Ovary (tissue), 7 donors: ENCODE measurements at regions not wholly inside any gene's neighbourhood (a gene's known extent, or its start where the extent isn't known, plus 50 kb on each side); places are given as distances from the start of the nearest gene placed in this dataset.

Source experiments
- DNase-seq, 5 donors: peaks; one replicate each; pipeline ENCODE4 v3.0.0-alpha.2; 2019 to 2020
- H3K27ac ChIP-seq, 2 donors: fragments of 200-600 bp; one replicate each; pipeline versions ENCODE4 v1.5.1 to v1.8.0; 2019 to 2022
- H3K27me3 ChIP-seq: fragments of 200-600 bp; one replicate; pipeline ENCODE4 v1.8.0; 2022
- H3K36me3 ChIP-seq: fragments of 200-600 bp; sonication (generic); one replicate; pipeline ENCODE4 v1.5.1; 2019
- H3K4me1 ChIP-seq: one replicate; pipeline ENCODE4 v1.8.1; 2013; ENCODE audit warnings: mild to moderate bottlenecking, moderate library complexity; ENCODE audit not compliant: insufficient read depth
- H3K4me3 ChIP-seq: fragments of 200-600 bp; sonication (generic); one replicate; pipeline ENCODE4 v1.5.1; 2017
- H3K9me3 ChIP-seq, 2 donors: fragments of 200-600 bp in 1 of 2; sonication (generic) in 1 of 2; one replicate each; pipeline versions ENCODE4 v1.5.1 to v1.8.1; 2013 to 2019; ENCODE audit warnings: mild to moderate bottlenecking in 1 of 2, moderate library complexity in 1 of 2
- CTCF ChIP-seq, 3 donors: fragments of 450-650 bp in 2 of 3; fragments of 200-600 bp in 1 of 3; IDR thresholded peaks; one replicate each; pipeline versions ENCODE4 v1.5.1 to v1.8.0; 2016 to 2022; ENCODE audit warnings: antibody characterized with exemption in 3 of 3, mild to moderate bottlenecking in 1 of 3
- EP300 ChIP-seq: sonication (generic); formaldehyde crosslinking; IDR thresholded peaks from one replicate; pipeline ENCODE4 v1.6.1; 2017; ENCODE audit warnings: antibody characterized with exemption
- POLR2A ChIP-seq: fragments of 450-650 bp; IDR thresholded peaks from one replicate; pipeline ENCODE4 v1.6.1; 2017; ENCODE audit warnings: antibody characterized with exemption, mild to moderate bottlenecking, moderate library complexity
- WGBS, 3 donors: extraction: QIAGEN DNeasy Blood & Tissue Kit in 1 of 3; methylation state at CpG; one replicate each; pipeline versions ENCODE4 v1.1.5 to v1.1.7; 2013 to 2017; 5-methylcytosine and 5-hydroxymethylcytosine counted together
- intact Hi-C, 4 donors: fragments of 100-400 bp; cut with DNase I; formaldehyde crosslinking; loops; one replicate each; pipeline versions ENCODE4 v1.11.0 to v1.15.1; 2022 to 2023
- donor health status: DM: no; HTN: no; CAD: no; lungs with moderate emphysema.
- donor health status: DM: no; HTN: no; CAD: no.
- donor health status: Bipolar disorder and iron deficiency.
- donor health status: DM: no; HTN: no; CAD: no.
- donor health status: DM: yes; HTN: yes; CAD: no.

- DNase-seq: no peak
- intact Hi-C loops: no loop called here
- H3K27me3 ChIP-seq: no peaks in the 10 kb centered on the region
- no peaks in the 10 kb centered on the region for H3K36me3 ChIP-seq
- H3K9me3 ChIP-seq: no peaks in the 10 kb centered on the region
- no peak overlapping the region for H3K4me3 ChIP-seq
- no peak overlapping the region for H3K27ac ChIP-seq
- WGBS, 3 donors: 86 to 90% (median 87%) methylated on average over 4 of the region's 4 CpGs
- H3K4me1 ChIP-seq: no peaks in the 10 kb centered on the region
- no peak for TF ChIP-seq EP300
- no peak for TF ChIP-seq POLR2A
- no peak for TF ChIP-seq CTCF (IDR thresholded peaks at IDR 0.05)
These were observed 556.1 kb upstream of the ZNF608 start for GRCh38 chr5:125302577-125302976.

GRCh38 chr5:125306741-125307140, 560.3 kb upstream of the ZNF608 start:
- TF ChIP-seq EP300 (no peak), POLR2A (no peak), CTCF (IDR thresholded peaks at IDR 0.05) (no peak)
- H3K9me3 ChIP-seq: no peaks in the 10 kb centered on the region
- 95 to 97% (median 95%) methylated on average over 3 of the region's 3 CpGs for WGBS, 3 donors
- intact Hi-C loops: no loop called here
- no peaks in the 10 kb centered on the region for H3K4me1 ChIP-seq
- no peak for DNase-seq
- no peaks in the 10 kb centered on the region for H3K27me3 ChIP-seq
- H3K36me3 ChIP-seq: no peaks in the 10 kb centered on the region
- no peak overlapping the region for H3K4me3 ChIP-seq
- H3K27ac ChIP-seq: no peak overlapping the region

- Histone ChIP-seq H3K4me3 (no peak overlapping the region), H3K9me3 (no peaks in the 10 kb centered on the region), H3K4me1 (no peaks in the 10 kb centered on the region), H3K27me3 (no peaks in the 10 kb centered on the region), H3K27ac (no peak overlapping the region), H3K36me3 (no peaks in the 10 kb centered on the region)
- intact Hi-C loops: no loop called here
- TF ChIP-seq POLR2A (no peak), EP300 (no peak), CTCF (IDR thresholded peaks at IDR 0.05) (no peak)
- DNase-seq: no peak
These were observed 564.3 kb upstream of the ZNF608 start for GRCh38 chr5:125310749-125311148.

- Histone ChIP-seq H3K4me1 (no peaks in the 10 kb centered on the region), H3K4me3 (no peak overlapping the region), H3K36me3 (no peaks in the 10 kb centered on the region), H3K27ac (no peak overlapping the region), H3K27me3 (no peaks in the 10 kb centered on the region), H3K9me3 (no peaks in the 10 kb centered on the region)
- intact Hi-C loops: no loop called here
- TF ChIP-seq POLR2A (no peak), CTCF (IDR thresholded peaks at IDR 0.05) (no peak), EP300 (no peak)
- DNase-seq: no peak
- WGBS, 3 donors: 8 to 21% (median 16%) methylated on average over 1 of the region's 1 CpG
These were observed 565.3 kb upstream of the ZNF608 start for GRCh38 chr5:125311743-125312142.

GRCh38 chr5:125313555-125313954, 567.1 kb upstream of the ZNF608 start:
- H3K4me1 ChIP-seq: no peaks in the 10 kb centered on the region
- H3K27me3 ChIP-seq: no peaks in the 10 kb centered on the region
- H3K9me3 ChIP-seq: no peaks in the 10 kb centered on the region
- DNase-seq: no peak
- no peak overlapping the region for H3K4me3 ChIP-seq
- 89 to 99% (median 96%) methylated on average over 4 of the region's 4 CpGs for WGBS, 3 donors
- TF ChIP-seq CTCF (IDR thresholded peaks at IDR 0.05) (no peak), EP300 (no peak), POLR2A (no peak)
- intact Hi-C loops: no loop called here
- H3K27ac ChIP-seq: no peak overlapping the region
- no peaks in the 10 kb centered on the region for H3K36me3 ChIP-seq
